ENCODE measurements at regions not wholly inside any gene's neighbourhood (a gene's known extent, or its start where the extent isn't known, plus 50 kb on each side); places are given as distances from the start of the nearest gene placed in this dataset.

GRCh38 chr4:28883211-28883610 lies 1837.0 kb upstream of the PCDH7 start:
- TF ChIP-seq, protein P1, sequence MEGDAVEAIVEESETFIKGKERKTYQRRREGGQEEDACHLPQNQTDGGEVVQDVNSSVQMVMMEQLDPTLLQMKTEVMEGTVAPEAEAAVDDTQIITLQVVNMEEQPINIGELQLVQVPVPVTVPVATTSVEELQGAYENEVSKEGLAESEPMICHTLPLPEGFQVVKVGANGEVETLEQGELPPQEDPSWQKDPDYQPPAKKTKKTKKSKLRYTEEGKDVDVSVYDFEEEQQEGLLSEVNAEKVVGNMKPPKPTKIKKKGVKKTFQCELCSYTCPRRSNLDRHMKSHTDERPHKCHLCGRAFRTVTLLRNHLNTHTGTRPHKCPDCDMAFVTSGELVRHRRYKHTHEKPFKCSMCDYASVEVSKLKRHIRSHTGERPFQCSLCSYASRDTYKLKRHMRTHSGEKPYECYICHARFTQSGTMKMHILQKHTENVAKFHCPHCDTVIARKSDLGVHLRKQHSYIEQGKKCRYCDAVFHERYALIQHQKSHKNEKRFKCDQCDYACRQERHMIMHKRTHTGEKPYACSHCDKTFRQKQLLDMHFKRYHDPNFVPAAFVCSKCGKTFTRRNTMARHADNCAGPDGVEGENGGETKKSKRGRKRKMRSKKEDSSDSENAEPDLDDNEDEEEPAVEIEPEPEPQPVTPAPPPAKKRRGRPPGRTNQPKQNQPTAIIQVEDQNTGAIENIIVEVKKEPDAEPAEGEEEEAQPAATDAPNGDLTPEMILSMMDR (conservative IDR thresholded peaks at IDR 0.05): no peak
- no peak for TF ChIP-seq EZH2 (IDR thresholded peaks at IDR 0.05; ENCODE audit: low read depth)
